LNCaP clone FGC (cell line): ENCODE measurements at regions not wholly inside any gene's neighbourhood (a gene's known extent, or its start where the extent isn't known, plus 50 kb on each side); places are given as distances from the start of the nearest gene placed in this dataset.

ENCODE experiments used
- DNase-seq: peaks from one replicate; pipeline ENCODE4 v3.0.0-alpha.2; 2011; ENCODE audit warnings: low read depth
- H3K4me3 ChIP-seq: 2 replicates; pipeline ENCODE4 v1.5.1; 2011; ENCODE audit warnings: mild to moderate bottlenecking, low read depth, low read length, control low read depth
- TF ChIP-seq, protein P1 (sequence below): IDR thresholded peaks from 2 replicates; pipeline ENCODE4 v1.5.1; 2012; ENCODE audit warnings: mild to moderate bottlenecking; ENCODE audit not compliant: control insufficient read depth, insufficient read depth; ENCODE audit errors: extremely low read depth

DNA sequence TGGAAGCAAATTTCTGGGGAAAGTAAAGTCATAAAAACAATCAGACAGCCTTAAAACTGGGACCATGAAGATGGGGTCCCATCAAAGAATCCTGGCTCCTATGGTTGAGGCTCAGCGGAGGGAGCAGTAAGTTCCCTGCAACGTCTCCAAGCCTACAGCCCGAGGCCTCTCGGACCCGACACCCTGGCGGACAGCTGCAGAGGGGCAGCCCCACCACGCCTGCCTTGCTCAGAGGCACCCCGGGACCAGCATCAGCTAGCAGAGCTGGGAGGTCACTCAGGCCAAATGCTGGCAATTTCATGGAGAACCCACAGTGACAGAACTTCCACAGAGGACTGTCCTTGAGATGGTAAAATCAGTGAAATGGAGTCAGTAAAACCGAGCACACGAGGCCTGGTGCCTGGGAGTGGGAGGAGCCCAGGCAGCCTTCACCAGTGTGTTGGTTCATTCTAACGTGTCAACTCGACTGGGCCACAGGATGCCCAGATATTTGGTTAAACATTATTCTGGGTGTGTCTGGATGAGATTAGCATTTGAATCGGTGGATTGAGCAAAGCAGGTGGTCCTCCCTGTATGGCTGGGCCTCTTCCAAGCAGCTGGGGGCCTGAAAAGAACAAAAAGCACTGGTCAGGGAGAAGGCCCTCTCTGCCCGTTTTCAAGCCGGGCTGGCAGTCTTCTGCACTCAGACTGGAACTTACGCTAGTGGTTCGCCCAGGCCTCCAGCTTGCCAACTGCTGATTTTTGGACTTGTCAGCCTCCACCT, 96.2 kb upstream of the INSIG1 start:
- TF ChIP-seq, protein P1, sequence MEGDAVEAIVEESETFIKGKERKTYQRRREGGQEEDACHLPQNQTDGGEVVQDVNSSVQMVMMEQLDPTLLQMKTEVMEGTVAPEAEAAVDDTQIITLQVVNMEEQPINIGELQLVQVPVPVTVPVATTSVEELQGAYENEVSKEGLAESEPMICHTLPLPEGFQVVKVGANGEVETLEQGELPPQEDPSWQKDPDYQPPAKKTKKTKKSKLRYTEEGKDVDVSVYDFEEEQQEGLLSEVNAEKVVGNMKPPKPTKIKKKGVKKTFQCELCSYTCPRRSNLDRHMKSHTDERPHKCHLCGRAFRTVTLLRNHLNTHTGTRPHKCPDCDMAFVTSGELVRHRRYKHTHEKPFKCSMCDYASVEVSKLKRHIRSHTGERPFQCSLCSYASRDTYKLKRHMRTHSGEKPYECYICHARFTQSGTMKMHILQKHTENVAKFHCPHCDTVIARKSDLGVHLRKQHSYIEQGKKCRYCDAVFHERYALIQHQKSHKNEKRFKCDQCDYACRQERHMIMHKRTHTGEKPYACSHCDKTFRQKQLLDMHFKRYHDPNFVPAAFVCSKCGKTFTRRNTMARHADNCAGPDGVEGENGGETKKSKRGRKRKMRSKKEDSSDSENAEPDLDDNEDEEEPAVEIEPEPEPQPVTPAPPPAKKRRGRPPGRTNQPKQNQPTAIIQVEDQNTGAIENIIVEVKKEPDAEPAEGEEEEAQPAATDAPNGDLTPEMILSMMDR = no peak
- no peak overlapping the region for H3K4me3 ChIP-seq

DNA sequence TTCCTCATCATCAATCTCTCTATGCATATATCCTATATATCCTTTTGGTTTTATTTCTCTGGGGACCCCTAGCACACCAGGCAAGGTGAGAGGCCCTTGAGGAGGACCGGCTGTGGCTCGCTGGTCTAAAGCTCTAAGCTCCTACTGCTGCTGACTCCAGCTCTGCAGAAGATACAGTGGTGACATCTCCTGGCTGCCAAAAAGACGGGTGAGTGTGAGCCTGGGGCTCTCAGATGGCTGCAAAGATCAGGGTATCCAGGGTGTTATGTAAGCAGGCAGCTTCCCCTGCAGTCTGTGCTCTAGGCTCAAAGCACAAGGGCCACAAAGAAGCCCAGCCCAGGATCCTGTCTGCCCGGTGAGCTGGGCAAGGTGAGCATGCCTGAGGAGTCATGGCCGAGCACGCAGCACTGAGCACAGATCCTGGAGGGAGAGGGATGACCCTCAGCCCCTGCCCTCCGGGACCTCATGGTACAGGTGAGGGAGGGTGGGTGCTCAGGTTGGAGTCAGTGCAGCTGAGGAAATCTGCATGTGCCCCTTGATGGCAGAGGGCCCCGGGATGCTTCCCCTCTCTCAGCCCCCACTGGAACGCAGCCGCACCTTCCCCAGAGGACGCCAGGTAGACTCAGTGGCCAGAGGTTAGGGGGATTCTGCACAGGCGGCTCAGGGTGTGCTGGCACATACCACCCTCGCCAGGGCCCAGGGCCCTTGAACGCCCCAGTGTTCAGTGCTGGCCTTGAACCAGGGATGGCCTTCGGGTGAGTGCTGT, 95.4 kb upstream of the INSIG1 start:
- TF ChIP-seq, protein P1 = no peak
- no peak for DNase-seq

More for the DNA sequence above, 96.2 kb upstream of the INSIG1 start:
- no peak for DNase-seq

DNA sequence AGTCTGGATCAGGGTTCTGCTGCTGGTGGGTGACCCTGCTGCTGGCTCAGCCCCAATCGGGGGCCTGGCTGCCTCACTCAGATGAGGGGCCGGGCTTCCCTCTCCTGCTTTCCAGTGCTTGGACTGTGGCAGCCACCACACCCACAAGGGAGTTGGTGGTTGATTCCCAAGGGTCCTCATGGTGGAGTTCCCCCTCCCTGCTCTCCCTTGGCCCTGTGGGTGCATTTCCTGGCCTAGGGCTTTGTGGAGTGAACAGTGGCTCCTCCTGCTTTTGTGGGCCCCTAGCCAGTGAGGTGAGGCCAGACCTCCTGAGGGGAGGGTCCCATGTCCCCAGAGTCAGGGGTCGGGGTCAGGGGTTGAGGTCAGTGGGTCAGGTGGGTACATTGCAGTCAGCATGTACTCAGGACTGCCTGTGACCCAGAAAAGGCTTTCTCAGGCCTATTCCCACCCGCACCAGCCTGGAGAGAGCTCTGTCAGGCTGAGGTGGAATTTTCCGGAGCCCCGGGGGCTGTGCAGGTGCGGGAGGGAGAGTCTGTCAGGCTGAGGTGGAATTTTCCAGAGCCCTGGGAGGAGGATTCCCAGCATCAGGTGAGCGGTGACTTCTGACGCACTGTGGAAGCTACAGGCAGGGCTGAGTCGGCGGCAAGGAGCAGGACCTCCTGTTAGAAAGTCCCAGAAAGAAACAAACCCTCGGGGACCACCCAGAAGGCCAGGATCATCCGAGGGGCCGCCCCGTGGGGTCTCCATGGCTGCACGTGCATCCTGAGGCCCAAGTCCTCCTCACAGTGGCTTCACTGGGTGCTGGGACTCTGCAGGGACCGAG, 94.4 kb upstream of the INSIG1 start:
- no peak for DNase-seq
- TF ChIP-seq, protein P1 = no peak
- H3K4me3 ChIP-seq = no peak overlapping the region

More for the DNA sequence above, 95.4 kb upstream of the INSIG1 start:
- no peak overlapping the region for H3K4me3 ChIP-seq

DNA sequence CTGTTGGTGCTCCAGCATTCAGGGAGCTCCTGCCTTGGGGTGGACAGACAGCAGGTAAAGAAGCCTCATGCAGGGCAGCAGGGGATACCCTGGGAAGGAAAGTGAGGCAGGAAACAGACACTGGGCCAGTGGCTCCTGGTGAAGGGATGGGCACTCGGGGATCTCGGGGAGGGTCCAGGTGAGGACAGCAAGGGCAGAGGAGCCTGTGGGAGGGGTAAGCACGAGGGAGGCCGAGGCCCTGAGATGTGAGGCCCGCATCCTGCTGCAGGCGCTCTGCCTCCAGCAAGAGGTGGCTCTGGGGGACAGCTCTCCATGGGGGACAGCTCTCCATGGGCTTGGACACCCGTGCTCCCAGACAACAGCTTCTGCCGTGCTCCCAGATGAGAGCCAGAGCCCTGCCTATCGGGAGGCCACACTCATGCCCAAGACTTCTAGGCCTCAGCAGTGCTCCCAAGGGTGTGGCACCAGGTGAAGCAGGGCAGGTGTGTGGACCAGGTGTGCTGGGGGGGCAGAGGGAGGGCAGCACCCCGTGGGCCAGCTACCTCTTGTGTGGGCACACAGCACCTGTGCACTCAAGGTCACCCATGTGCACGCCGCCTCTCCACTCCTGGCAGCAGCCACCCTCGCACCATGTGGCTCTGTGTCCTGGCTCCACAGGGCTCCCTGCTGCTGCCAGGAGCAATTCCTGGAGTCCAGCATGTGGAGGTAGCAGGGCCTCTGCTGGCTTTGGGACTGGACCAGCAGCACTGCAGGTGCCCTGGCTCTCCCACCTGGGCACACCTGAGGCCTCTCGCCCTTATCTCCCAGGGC, 93.6 kb upstream of the INSIG1 start:
- TF ChIP-seq, protein P1 = no peak
- H3K4me3 ChIP-seq = no peak overlapping the region

DNA sequence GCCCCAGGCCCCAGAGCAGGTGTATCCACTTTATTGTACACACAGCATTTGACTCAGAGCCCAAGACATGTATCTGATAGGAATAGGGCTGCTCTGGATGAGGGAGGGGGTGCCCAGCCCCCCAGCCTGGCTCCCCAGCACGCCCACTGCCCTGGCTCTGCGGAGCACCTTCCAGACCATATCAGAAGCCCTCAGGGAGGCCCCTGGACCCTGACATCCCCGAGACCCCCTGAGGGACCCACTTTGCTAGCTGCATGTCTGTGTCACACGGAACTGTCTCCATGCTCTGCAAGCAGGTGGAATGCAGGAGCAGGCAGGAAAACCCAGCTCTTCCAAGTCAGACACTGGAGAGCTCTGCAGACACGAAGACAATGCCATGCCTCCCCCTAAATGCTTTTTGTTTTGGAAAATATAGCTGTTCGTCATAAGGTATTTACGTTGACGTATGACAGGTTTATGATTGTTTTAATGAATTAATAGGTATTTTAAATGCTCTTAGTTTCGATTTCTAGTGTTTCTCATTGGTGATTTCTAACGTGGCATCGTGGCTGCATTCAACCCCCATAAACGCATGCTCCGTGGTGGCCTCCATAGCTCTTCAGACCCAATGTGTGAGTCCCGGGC, 92.8 kb upstream of the INSIG1 start:
- TF ChIP-seq, protein P1 = no peak
- H3K4me3 ChIP-seq = no peak overlapping the region
- no peak for DNase-seq

More for the DNA sequence above, 93.6 kb upstream of the INSIG1 start:
- DNase-seq = no peak
